Fibroblast of lung (primary cell): ENCODE measurements at regions not wholly inside any gene's neighbourhood (a gene's known extent, or its start where the extent isn't known, plus 50 kb on each side); places are given as distances from the start of the nearest gene placed in this dataset.

Experiments used
- DNase-seq, 2 donors: peaks; one replicate each; pipeline versions ENCODE4 v3.0.0 to v3.0.0-alpha.2; 2010; ENCODE audit warnings: low read depth in 2 of 2
- H2AFZ ChIP-seq: 2 replicates; pipeline ENCODE4 v1.5.1; 2012; ENCODE audit warnings: low read length, control low read depth, inconsistent platforms
- H3K27ac ChIP-seq: 2 replicates; pipeline ENCODE4 v1.5.1; 2011; ENCODE audit warnings: low read length, control low read depth; ENCODE audit not compliant: insufficient read depth
- H3K27me3 ChIP-seq: 2 replicates; pipeline ENCODE4 v1.5.1; 2011; ENCODE audit warnings: mild to moderate bottlenecking, low read length; ENCODE audit not compliant: control insufficient read depth, insufficient read depth
- H3K36me3 ChIP-seq: 2 replicates; pipeline ENCODE4 v1.5.1; 2011; ENCODE audit warnings: low read length; ENCODE audit not compliant: control insufficient read depth, insufficient read depth
- H3K4me1 ChIP-seq: 2 replicates; pipeline ENCODE4 v1.5.1; 2011; ENCODE audit warnings: low read length; ENCODE audit not compliant: control insufficient read depth, insufficient read depth; ENCODE audit errors: extremely low read depth
- H3K4me2 ChIP-seq: 2 replicates; pipeline ENCODE4 v1.5.1; 2011; ENCODE audit warnings: low read length, control low read depth; ENCODE audit not compliant: insufficient read depth; ENCODE audit errors: extremely low read depth
- H3K4me3 ChIP-seq, 4 experiments: fragments of 200-600 bp in 1 of 4; sonication (generic) in 1 of 4; replicated peaks in 1 of 4; 2 replicates each; pipeline ENCODE4 v1.5.1; 2011 to 2016; ENCODE audit warnings: low read length in 4 of 4, low read depth in 3 of 4, mild to moderate bottlenecking in 3 of 4, control low read depth in 2 of 4, inconsistent platforms in 1 of 4, mixed read lengths in 1 of 4; ENCODE audit not compliant: insufficient read depth in 1 of 4; ENCODE audit errors: control extremely low read depth in 1 of 4
- H3K79me2 ChIP-seq: 2 replicates; pipeline ENCODE4 v1.5.1; 2012; ENCODE audit warnings: mild to moderate bottlenecking, low read length, inconsistent platforms; ENCODE audit not compliant: control insufficient read depth, insufficient read depth
- H3K9ac ChIP-seq: 2 replicates; pipeline ENCODE4 v1.5.1; 2011; ENCODE audit warnings: mild to moderate bottlenecking, low read length, control low read depth; ENCODE audit not compliant: insufficient read depth
- H3K9me3 ChIP-seq: 2 replicates; pipeline ENCODE4 v1.5.1; 2012; ENCODE audit warnings: low read depth, low read length; ENCODE audit not compliant: control insufficient read depth, insufficient read depth
- H4K20me1 ChIP-seq: 2 replicates; pipeline ENCODE4 v1.5.1; 2011; ENCODE audit warnings: low read length; ENCODE audit not compliant: control insufficient read depth, insufficient read depth; ENCODE audit errors: extremely low read depth
- CTCF ChIP-seq, 2 donors: IDR thresholded peaks in 1 of 2; conservative IDR thresholded peaks in 1 of 2; 1 replicate in 1 of 2; 2 replicates in 1 of 2; pipeline ENCODE4 v1.5.1; 2011 to 2012; ENCODE audit warnings: low read length in 2 of 2, control low read depth in 1 of 2, inconsistent platforms in 1 of 2, low read depth in 1 of 2, mild to moderate bottlenecking in 1 of 2
- EZH2 ChIP-seq: IDR thresholded peaks from 2 replicates; pipeline ENCODE4 v1.5.1; 2012; ENCODE audit warnings: low read length, control low read depth, mild to moderate bottlenecking; ENCODE audit errors: missing control alignments

GRCh38 chr17:15117239-15117638 lies 147.9 kb downstream of the PMP22 start:
- H3K4me3 ChIP-seq: no peak overlapping the region
- H3K79me2 ChIP-seq: no peaks in the 10 kb centered on the region
- H3K9ac ChIP-seq: no peak overlapping the region
- no peaks in the 10 kb centered on the region for H3K4me1 ChIP-seq
- no peaks in the 10 kb centered on the region for H4K20me1 ChIP-seq
- H3K36me3 ChIP-seq: no peaks in the 10 kb centered on the region
- no peaks in the 10 kb centered on the region for H3K27me3 ChIP-seq
- no peak overlapping the region for H2AFZ ChIP-seq
- TF ChIP-seq EZH2 (no peak), CTCF (conservative IDR thresholded peaks at IDR 0.05 in 1 of 2, IDR thresholded peaks at IDR 0.05 in 1 of 2; ENCODE audit: low read depth in 1 of 2, low read length in 2 of 2) (no peak)
- H3K4me2 ChIP-seq: no peak overlapping the region
- H3K27ac ChIP-seq: no peak overlapping the region
- DNase-seq: no peak
- H3K9me3 ChIP-seq: no peaks in the 10 kb centered on the region

- Histone ChIP-seq H3K27ac (no peak overlapping the region), H2AFZ (no peak overlapping the region), H3K9me3 (no peaks in the 10 kb centered on the region), H3K4me2 (no peak overlapping the region), H3K9ac (no peak overlapping the region), H3K4me1 (no peaks in the 10 kb centered on the region), H3K36me3 (no peaks in the 10 kb centered on the region), H3K27me3 (no peaks in the 10 kb centered on the region), H3K4me3 (no peak overlapping the region), H4K20me1 (no peaks in the 10 kb centered on the region), H3K79me2 (no peaks in the 10 kb centered on the region)
- TF ChIP-seq EZH2 (no peak), CTCF (conservative IDR thresholded peaks at IDR 0.05 in 1 of 2, IDR thresholded peaks at IDR 0.05 in 1 of 2; ENCODE audit: low read depth in 1 of 2, low read length in 2 of 2) (no peak)
- no peak for DNase-seq
These were observed 152.1 kb downstream of the PMP22 start for GRCh38 chr17:15112846-15113617.

GRCh38 chr17:15109608-15110007 lies 155.5 kb downstream of the PMP22 start:
- H3K27me3 ChIP-seq: no peaks in the 10 kb centered on the region
- H3K36me3 ChIP-seq: no peaks in the 10 kb centered on the region
- no peak overlapping the region for H2AFZ ChIP-seq
- no peak overlapping the region for H3K4me3 ChIP-seq
- H3K4me1 ChIP-seq: no peaks in the 10 kb centered on the region
- no peak for DNase-seq
- no peak overlapping the region for H3K27ac ChIP-seq
- no peaks in the 10 kb centered on the region for H3K9me3 ChIP-seq
- no peaks in the 10 kb centered on the region for H4K20me1 ChIP-seq
- no peak overlapping the region for H3K9ac ChIP-seq
- H3K79me2 ChIP-seq: no peaks in the 10 kb centered on the region
- H3K4me2 ChIP-seq: no peak overlapping the region
- no peak for TF ChIP-seq CTCF (conservative IDR thresholded peaks at IDR 0.05 in 1 of 2, IDR thresholded peaks at IDR 0.05 in 1 of 2; ENCODE audit: low read depth in 1 of 2, low read length in 2 of 2)
- no peak for TF ChIP-seq EZH2
